H1 (cell line): ENCODE measurements at regions not wholly inside any gene's neighbourhood (a gene's known extent, or its start where the extent isn't known, plus 50 kb on each side); places are given as distances from the start of the nearest gene placed in this dataset.

Experiments
- BCL11A ChIP-seq, 2 experiments: IDR thresholded peaks; one replicate each; pipeline ENCODE4 v1.6.1; 2011; ENCODE audit warnings: low read depth in 2 of 2, low read length in 2 of 2, mild to moderate bottlenecking in 2 of 2
- EP300 ChIP-seq, 2 experiments: IDR thresholded peaks; 1 replicate in 1 of 2; 2 replicates in 1 of 2; pipeline ENCODE4 v1.6.1; 2011 to 2012; ENCODE audit warnings: low read depth in 2 of 2, low read length in 2 of 2, mild to moderate bottlenecking in 2 of 2, borderline replicate concordance in 1 of 2, inconsistent platforms in 1 of 2, moderate library complexity in 1 of 2
- JUND ChIP-seq: IDR thresholded peaks from 2 replicates; pipeline ENCODE4 v1.6.1; 2011; ENCODE audit warnings: mild to moderate bottlenecking, improper control_type of control experiment, low read length
- MAFK ChIP-seq: IDR thresholded peaks from 2 replicates; pipeline ENCODE4 v1.6.1; 2012; ENCODE audit warnings: low read depth, mild to moderate bottlenecking, improper control_type of control experiment, low read length

DNA sequence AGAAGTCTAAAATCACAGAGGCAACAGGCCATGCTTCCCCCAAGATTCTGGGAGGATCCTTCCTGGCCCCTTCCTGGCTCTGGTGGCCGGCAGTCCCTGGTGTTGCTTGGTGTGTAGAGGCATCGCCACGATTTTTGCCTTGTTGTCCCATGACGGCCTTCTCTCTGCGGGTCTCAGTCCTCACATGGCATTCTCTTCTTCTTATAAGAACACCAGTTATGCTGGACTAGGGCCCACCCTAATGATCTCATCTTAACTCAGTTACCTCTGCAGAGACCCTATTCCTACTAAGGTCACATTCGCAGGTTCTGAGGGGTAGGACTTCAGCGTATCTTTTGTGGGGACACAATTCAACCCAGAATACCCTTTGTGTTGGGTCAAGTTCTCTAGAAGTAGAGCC lies 168.0 kb downstream of the LINC00237 start (continued):
- TF ChIP-seq MAFK (no peak), EP300 (IDR thresholded peaks at IDR 0.05; ENCODE audit: borderline replicate concordance in 1 of 2, low read depth in 2 of 2, low read length in 2 of 2) (no peak), BCL11A (IDR thresholded peaks at IDR 0.05; ENCODE audit: low read depth in 2 of 2, low read length in 2 of 2) (no peak), JUND (no peak)
